ENCODE measurements at regions not wholly inside any gene's neighbourhood (a gene's known extent, or its start where the extent isn't known, plus 50 kb on each side); places are given as distances from the start of the nearest gene placed in this dataset.

- Histone ChIP-seq H2BK5ac (ENCODE audit: low read depth, low read length, poor library complexity, severe bottlenecking) (no peak overlapping the region), H3K4me2 (ENCODE audit: low read length, poor library complexity, severe bottlenecking) (no peak overlapping the region), H3K27me3 (ENCODE audit: control insufficient read depth in 1 of 2, insufficient read depth in 1 of 2, low read length in 2 of 2) (no peaks in the 10 kb centered on the region), H3K4me1 (ENCODE audit: control insufficient read depth, insufficient read depth, low read depth, low read length) (no peaks in the 10 kb centered on the region), H3K4ac (ENCODE audit: low read depth in 1 of 2, low read length in 2 of 2) (no peak overlapping the region), H3K27ac (ENCODE audit: low read length, poor library complexity, severe bottlenecking) (no peak overlapping the region), H2AFZ (ENCODE audit: low read depth, low read length) (no peak overlapping the region), H2BK12ac (ENCODE audit: low read length in 2 of 2) (no peak overlapping the region), H3K36me3 (ENCODE audit: control insufficient read depth in 1 of 2, insufficient read depth in 2 of 2, low read depth in 1 of 2, low read length in 2 of 2) (no peaks in the 10 kb centered on the region), H3K9ac (ENCODE audit: low read length) (no peak overlapping the region), H2BK15ac (ENCODE audit: low read depth, poor library complexity, severe bottlenecking) (no peak overlapping the region), H4K8ac (ENCODE audit: low read length) (no peak overlapping the region), H4K91ac (ENCODE audit: low read length) (no peak overlapping the region), H3K23ac (ENCODE audit: low read length in 2 of 2) (peak overlapping the region in 1 of 2 experiments; percentile 57), H2BK120ac (ENCODE audit: low read depth, low read length) (no peak overlapping the region), H3K79me1 (replicated peaks; ENCODE audit: low read length, poor library complexity, severe bottlenecking) (no peaks in the 10 kb centered on the region), H3K9me3 (ENCODE audit: control insufficient read depth, low read length) (no peaks in the 10 kb centered on the region), H3K4me3 (ENCODE audit: insufficient read depth in 1 of 2, low read depth in 1 of 2, low read length in 2 of 2) (no peak overlapping the region), H2AK5ac (ENCODE audit: low read length, severe bottlenecking) (no peak overlapping the region), H3K18ac (ENCODE audit: low read depth in 1 of 2, low read length in 2 of 2) (no peak overlapping the region), H3K14ac (ENCODE audit: low read length in 2 of 2) (peak overlapping the region in 1 of 2 experiments; percentile 10)
- WGBS = 91% methylated on average over 12 of the region's 12 CpGs
- DNase-seq = no peak
Observed at GRCh38 chr10:64840341-64840740, 1319.1 kb downstream of the REEP3 start.

GRCh38 chr10:64846700-64847099 lies 1325.5 kb downstream of the REEP3 start:
- H3K27me3 ChIP-seq (ENCODE audit: control insufficient read depth in 1 of 2, insufficient read depth in 1 of 2, low read length in 2 of 2) = no peaks in the 10 kb centered on the region
- no peak for DNase-seq
- H2BK5ac ChIP-seq (ENCODE audit: low read depth, low read length, poor library complexity, severe bottlenecking) = no peak overlapping the region
- H2BK15ac ChIP-seq (ENCODE audit: low read depth, poor library complexity, severe bottlenecking) = no peak overlapping the region
- no peak overlapping the region for H4K8ac ChIP-seq (ENCODE audit: low read length)
- no peaks in the 10 kb centered on the region for H3K36me3 ChIP-seq (ENCODE audit: control insufficient read depth in 1 of 2, insufficient read depth in 2 of 2, low read depth in 1 of 2, low read length in 2 of 2)
- H3K79me1 ChIP-seq (replicated peaks; ENCODE audit: low read length, poor library complexity, severe bottlenecking) = no peaks in the 10 kb centered on the region
- H3K4me1 ChIP-seq (ENCODE audit: control insufficient read depth, insufficient read depth, low read depth, low read length) = no peaks in the 10 kb centered on the region
- no peak overlapping the region for H3K18ac ChIP-seq (ENCODE audit: low read depth in 1 of 2, low read length in 2 of 2)
- no peak overlapping the region for H3K4me2 ChIP-seq (ENCODE audit: low read length, poor library complexity, severe bottlenecking)
- no peak overlapping the region for H4K91ac ChIP-seq (ENCODE audit: low read length)
- H3K9ac ChIP-seq (ENCODE audit: low read length) = no peak overlapping the region
- H2BK12ac ChIP-seq (ENCODE audit: low read length in 2 of 2) = no peak overlapping the region
- 100% methylated on average over 1 of the region's 2 CpGs for WGBS
- H3K9me3 ChIP-seq (ENCODE audit: control insufficient read depth, low read length) = no peaks in the 10 kb centered on the region
- H2AK5ac ChIP-seq (ENCODE audit: low read length, severe bottlenecking) = no peak overlapping the region
- no peak overlapping the region for H3K4me3 ChIP-seq (ENCODE audit: insufficient read depth in 1 of 2, low read depth in 1 of 2, low read length in 2 of 2)
- no peak overlapping the region for H3K27ac ChIP-seq (ENCODE audit: low read length, poor library complexity, severe bottlenecking)
- no peak overlapping the region for H3K4ac ChIP-seq (ENCODE audit: low read depth in 1 of 2, low read length in 2 of 2)
- H3K23ac ChIP-seq (ENCODE audit: low read length in 2 of 2) = no peak overlapping the region
- no peak overlapping the region for H2BK120ac ChIP-seq (ENCODE audit: low read depth, low read length)
- H3K14ac ChIP-seq (ENCODE audit: low read length in 2 of 2) = no peak overlapping the region
- H2AFZ ChIP-seq (ENCODE audit: low read depth, low read length) = no peak overlapping the region

- Histone ChIP-seq H4K91ac (ENCODE audit: low read length) (no peak overlapping the region), H2AK5ac (ENCODE audit: low read length, severe bottlenecking) (no peak overlapping the region), H3K23ac (ENCODE audit: low read length in 2 of 2) (no peak overlapping the region), H3K4me1 (ENCODE audit: control insufficient read depth, insufficient read depth, low read depth, low read length) (no peaks in the 10 kb centered on the region), H2BK15ac (ENCODE audit: low read depth, poor library complexity, severe bottlenecking) (no peak overlapping the region), H2BK12ac (ENCODE audit: low read length in 2 of 2) (no peak overlapping the region), H2AFZ (ENCODE audit: low read depth, low read length) (no peak overlapping the region), H3K27ac (ENCODE audit: low read length, poor library complexity, severe bottlenecking) (no peak overlapping the region), H3K4me2 (ENCODE audit: low read length, poor library complexity, severe bottlenecking) (no peak overlapping the region), H3K4ac (ENCODE audit: low read depth in 1 of 2, low read length in 2 of 2) (no peak overlapping the region), H2BK5ac (ENCODE audit: low read depth, low read length, poor library complexity, severe bottlenecking) (no peak overlapping the region), H3K79me1 (replicated peaks; ENCODE audit: low read length, poor library complexity, severe bottlenecking) (no peaks in the 10 kb centered on the region), H4K8ac (ENCODE audit: low read length) (no peak overlapping the region), H3K18ac (ENCODE audit: low read depth in 1 of 2, low read length in 2 of 2) (no peak overlapping the region), H3K36me3 (ENCODE audit: control insufficient read depth in 1 of 2, insufficient read depth in 2 of 2, low read depth in 1 of 2, low read length in 2 of 2) (no peaks in the 10 kb centered on the region), H3K14ac (ENCODE audit: low read length in 2 of 2) (no peak overlapping the region), H3K9me3 (ENCODE audit: control insufficient read depth, low read length) (no peaks in the 10 kb centered on the region), H3K27me3 (ENCODE audit: control insufficient read depth in 1 of 2, insufficient read depth in 1 of 2, low read length in 2 of 2) (no peaks in the 10 kb centered on the region), H3K9ac (ENCODE audit: low read length) (no peak overlapping the region), H2BK120ac (ENCODE audit: low read depth, low read length) (no peak overlapping the region), H3K4me3 (ENCODE audit: insufficient read depth in 1 of 2, low read depth in 1 of 2, low read length in 2 of 2) (no peak overlapping the region)
- WGBS = 40% methylated on average over 1 of the region's 2 CpGs
- no peak for DNase-seq
Observed at GRCh38 chr10:64855941-64856340, 1334.7 kb downstream of the REEP3 start.

- Histone ChIP-seq H3K9ac (ENCODE audit: low read length) (no peak overlapping the region), H3K27me3 (ENCODE audit: control insufficient read depth in 1 of 2, insufficient read depth in 1 of 2, low read length in 2 of 2) (no peaks in the 10 kb centered on the region), H3K18ac (ENCODE audit: low read depth in 1 of 2, low read length in 2 of 2) (no peak overlapping the region), H4K8ac (ENCODE audit: low read length) (no peak overlapping the region), H3K4me3 (ENCODE audit: insufficient read depth in 1 of 2, low read depth in 1 of 2, low read length in 2 of 2) (no peak overlapping the region), H3K9me3 (ENCODE audit: control insufficient read depth, low read length) (no peaks in the 10 kb centered on the region), H3K4ac (ENCODE audit: low read depth in 1 of 2, low read length in 2 of 2) (no peak overlapping the region), H2BK5ac (ENCODE audit: low read depth, low read length, poor library complexity, severe bottlenecking) (no peak overlapping the region), H3K27ac (ENCODE audit: low read length, poor library complexity, severe bottlenecking) (no peak overlapping the region), H3K4me1 (ENCODE audit: control insufficient read depth, insufficient read depth, low read depth, low read length) (no peaks in the 10 kb centered on the region), H3K14ac (ENCODE audit: low read length in 2 of 2) (no peak overlapping the region), H4K91ac (ENCODE audit: low read length) (no peak overlapping the region), H2AFZ (ENCODE audit: low read depth, low read length) (no peak overlapping the region), H2BK15ac (ENCODE audit: low read depth, poor library complexity, severe bottlenecking) (no peak overlapping the region), H3K36me3 (ENCODE audit: control insufficient read depth in 1 of 2, insufficient read depth in 2 of 2, low read depth in 1 of 2, low read length in 2 of 2) (no peaks in the 10 kb centered on the region), H2BK120ac (ENCODE audit: low read depth, low read length) (no peak overlapping the region), H2AK5ac (ENCODE audit: low read length, severe bottlenecking) (no peak overlapping the region), H2BK12ac (ENCODE audit: low read length in 2 of 2) (no peak overlapping the region), H3K23ac (ENCODE audit: low read length in 2 of 2) (no peak overlapping the region), H3K79me1 (replicated peaks; ENCODE audit: low read length, poor library complexity, severe bottlenecking) (no peaks in the 10 kb centered on the region), H3K4me2 (ENCODE audit: low read length, poor library complexity, severe bottlenecking) (no peak overlapping the region)
- WGBS = 69% methylated on average over 1 of the region's 2 CpGs
- DNase-seq = no peak
Observed at GRCh38 chr10:64859911-64860310, 1338.7 kb downstream of the REEP3 start.

All from mesenchymal stem cell (in vitro differentiated cells and primary cell).